Left ventricle myocardium inferior (tissue), 1 donor: ENCODE measurements at regions not wholly inside any gene's neighbourhood (a gene's known extent, or its start where the extent isn't known, plus 50 kb on each side); places are given as distances from the start of the nearest gene placed in this dataset.

Source experiments
- DNase-seq: peaks from one replicate; pipeline ENCODE4 v3.0.0-alpha.2; 2020
- H3K27ac ChIP-seq: fragments of 200-600 bp; replicated peaks from 2 replicates; pipeline ENCODE4 v1.8.0; 2021
- H3K27me3 ChIP-seq: fragments of 200-600 bp; 2 replicates; pipeline ENCODE4 v1.8.0; 2021; ENCODE audit warnings: low read depth
- H3K36me3 ChIP-seq: fragments of 200-600 bp; 2 replicates; pipeline ENCODE4 v1.8.0; 2021
- H3K4me1 ChIP-seq: fragments of 200-600 bp; 2 replicates; pipeline ENCODE4 v1.8.0; 2021
- H3K4me3 ChIP-seq: fragments of 200-600 bp; 2 replicates; pipeline ENCODE4 v1.8.0; 2021; ENCODE audit warnings: mild to moderate bottlenecking, moderate library complexity
- H3K9me3 ChIP-seq: fragments of 200-600 bp; replicated peaks from 2 replicates; pipeline ENCODE4 v1.8.0; 2021
- intact Hi-C: fragments of 100-400 bp; cut with micrococcal nuclease; formaldehyde crosslinking; loops from one replicate; pipeline ENCODE4 v1.11.0; 2022
- TF ChIP-seq, protein P1 (sequence below): fragments of 200-600 bp; IDR thresholded peaks from 2 replicates; pipeline ENCODE4 v1.8.0; 2021; ENCODE audit warnings: antibody characterized with exemption, mild to moderate bottlenecking, borderline replicate concordance
- donor health status: DM: no; HTN: yes; CAD: no; lungs with severe emphysema.

DNA sequence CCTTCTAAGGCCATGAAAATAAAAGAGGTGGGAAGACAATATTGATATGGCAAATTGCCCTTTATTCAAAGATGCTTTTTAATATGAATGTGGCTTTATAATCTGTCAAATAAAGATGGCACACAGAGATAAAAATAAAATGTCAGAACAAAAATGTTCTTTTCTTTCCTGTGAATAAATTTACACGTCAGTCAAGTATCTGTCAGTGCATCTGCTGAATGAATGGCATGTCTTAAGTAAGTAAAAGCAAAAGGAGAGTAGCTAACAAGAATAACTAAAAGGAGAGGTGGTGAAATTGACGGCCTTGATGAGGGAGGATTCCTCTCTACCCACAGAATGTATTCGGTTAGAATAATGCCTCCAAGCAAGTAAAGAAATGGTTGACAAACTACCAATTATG is 1021.7 kb upstream of the GBE1 start:
- no peaks in the 10 kb centered on the region for H3K27me3 ChIP-seq
- no peaks in the 10 kb centered on the region for H3K36me3 ChIP-seq
- no peak overlapping the region for H3K4me3 ChIP-seq
- DNase-seq = no peak
- no peaks in the 10 kb centered on the region for H3K9me3 ChIP-seq
- H3K4me1 ChIP-seq = no peaks in the 10 kb centered on the region
- TF ChIP-seq, protein P1, sequence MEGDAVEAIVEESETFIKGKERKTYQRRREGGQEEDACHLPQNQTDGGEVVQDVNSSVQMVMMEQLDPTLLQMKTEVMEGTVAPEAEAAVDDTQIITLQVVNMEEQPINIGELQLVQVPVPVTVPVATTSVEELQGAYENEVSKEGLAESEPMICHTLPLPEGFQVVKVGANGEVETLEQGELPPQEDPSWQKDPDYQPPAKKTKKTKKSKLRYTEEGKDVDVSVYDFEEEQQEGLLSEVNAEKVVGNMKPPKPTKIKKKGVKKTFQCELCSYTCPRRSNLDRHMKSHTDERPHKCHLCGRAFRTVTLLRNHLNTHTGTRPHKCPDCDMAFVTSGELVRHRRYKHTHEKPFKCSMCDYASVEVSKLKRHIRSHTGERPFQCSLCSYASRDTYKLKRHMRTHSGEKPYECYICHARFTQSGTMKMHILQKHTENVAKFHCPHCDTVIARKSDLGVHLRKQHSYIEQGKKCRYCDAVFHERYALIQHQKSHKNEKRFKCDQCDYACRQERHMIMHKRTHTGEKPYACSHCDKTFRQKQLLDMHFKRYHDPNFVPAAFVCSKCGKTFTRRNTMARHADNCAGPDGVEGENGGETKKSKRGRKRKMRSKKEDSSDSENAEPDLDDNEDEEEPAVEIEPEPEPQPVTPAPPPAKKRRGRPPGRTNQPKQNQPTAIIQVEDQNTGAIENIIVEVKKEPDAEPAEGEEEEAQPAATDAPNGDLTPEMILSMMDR = no peak
- H3K27ac ChIP-seq = no peak overlapping the region
- intact Hi-C loops = no loop called here

DNA sequence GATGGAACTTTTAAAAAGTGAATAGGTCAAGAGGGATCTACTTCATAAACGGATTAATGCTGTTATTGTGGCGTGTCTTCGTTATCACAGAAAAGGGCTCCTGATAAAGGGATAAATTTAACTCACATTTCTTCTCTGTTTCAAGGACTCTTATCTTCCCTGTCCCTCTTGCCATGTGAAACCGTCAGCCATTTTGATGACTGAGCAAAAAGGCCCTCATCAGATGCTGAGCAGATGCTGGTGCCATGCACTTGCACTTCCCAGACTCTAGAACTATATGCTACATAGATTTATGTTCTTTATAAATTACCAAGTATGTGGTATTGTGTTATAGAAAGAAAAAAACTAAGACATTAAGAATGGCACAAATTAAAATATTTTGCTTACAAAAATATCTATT is 1011.8 kb upstream of the GBE1 start:
- TF ChIP-seq, protein P1 = no peak
- H3K36me3 ChIP-seq = no peaks in the 10 kb centered on the region
- no peaks in the 10 kb centered on the region for H3K4me1 ChIP-seq
- no peak overlapping the region for H3K27ac ChIP-seq
- no peaks in the 10 kb centered on the region for H3K27me3 ChIP-seq
- H3K4me3 ChIP-seq = no peak overlapping the region
- intact Hi-C loops = no loop called here
- no peak for DNase-seq
- peaks cover 12% of the 10 kb centered on the region for H3K9me3 ChIP-seq

DNA sequence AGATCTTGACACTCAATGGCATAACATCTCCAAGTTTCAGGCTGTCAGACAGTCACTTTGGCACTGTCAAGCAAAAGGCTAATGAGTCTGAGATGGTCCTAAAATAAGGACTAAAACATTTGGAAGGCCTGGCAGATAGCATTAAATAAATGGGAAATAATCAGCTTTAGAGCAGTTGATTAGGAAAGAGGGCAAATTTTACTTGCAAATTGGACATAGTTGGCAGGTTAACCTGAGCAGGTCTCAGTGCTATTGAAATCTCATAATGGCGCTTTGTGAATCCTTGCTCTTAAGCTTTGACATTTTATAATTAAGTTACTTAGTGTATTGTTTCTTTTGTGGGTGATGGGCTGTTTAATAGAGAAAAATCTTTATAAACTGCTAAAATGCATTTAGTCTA is 1003.1 kb upstream of the GBE1 start:
- Histone ChIP-seq H3K27ac (no peak overlapping the region), H3K4me3 (no peak overlapping the region), H3K27me3 (no peaks in the 10 kb centered on the region), H3K4me1 (no peaks in the 10 kb centered on the region), H3K9me3 (no peaks in the 10 kb centered on the region), H3K36me3 (no peaks in the 10 kb centered on the region)
- DNase-seq = no peak
- intact Hi-C loops = no loop called here
- TF ChIP-seq, protein P1 = no peak

DNA sequence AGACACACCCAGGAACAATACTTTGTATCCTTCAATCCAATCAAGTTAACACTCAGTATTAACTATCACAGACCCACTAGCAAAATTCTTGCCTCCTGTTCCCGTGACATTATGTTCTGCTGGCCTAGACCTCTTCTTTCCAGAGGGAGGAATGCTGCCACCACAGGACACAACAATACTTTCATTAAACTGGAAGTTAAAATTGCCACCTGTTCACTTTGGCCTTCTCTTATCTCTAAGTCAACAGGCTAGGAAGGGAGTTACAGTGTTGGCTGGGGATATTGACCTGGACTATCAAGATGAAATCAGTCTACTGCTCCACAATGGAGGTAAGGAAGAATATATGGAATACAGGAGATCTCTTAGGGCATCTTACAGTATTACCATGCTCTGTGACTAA is 1000.4 kb upstream of the GBE1 start:
- TF ChIP-seq, protein P1 = no peak
- DNase-seq = no peak

DNA sequence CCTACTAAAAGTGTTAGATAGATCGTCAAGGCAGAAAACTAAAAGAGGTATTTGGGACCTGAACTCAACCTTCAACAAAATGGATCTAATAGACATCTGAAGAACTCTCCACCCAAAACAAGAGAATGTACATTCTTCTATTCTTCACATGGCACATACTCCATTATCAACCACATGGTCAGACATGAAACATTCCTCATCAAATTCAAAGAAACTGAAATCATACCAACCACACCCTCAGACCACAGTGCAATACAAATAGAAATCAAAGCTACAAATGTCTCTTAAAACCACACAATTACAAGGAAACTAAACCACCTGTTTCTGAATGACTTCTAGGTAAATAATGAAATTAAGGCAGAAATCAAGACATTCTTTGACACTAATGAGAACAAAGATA is 984.1 kb upstream of the GBE1 start:
- DNase-seq = no peak
- Histone ChIP-seq H3K27me3 (no peaks in the 10 kb centered on the region), H3K4me1 (no peaks in the 10 kb centered on the region), H3K27ac (no peak overlapping the region), H3K36me3 (no peaks in the 10 kb centered on the region), H3K4me3 (no peak overlapping the region), H3K9me3 (no peaks in the 10 kb centered on the region)
- TF ChIP-seq, protein P1 = no peak
- intact Hi-C loops = no loop called here

More for the DNA sequence above, 1000.4 kb upstream of the GBE1 start:
- H3K4me3 ChIP-seq = no peak overlapping the region
- H3K9me3 ChIP-seq = no peaks in the 10 kb centered on the region
- H3K27ac ChIP-seq = no peak overlapping the region
- no peaks in the 10 kb centered on the region for H3K27me3 ChIP-seq
- intact Hi-C loops = no loop called here
- H3K36me3 ChIP-seq = no peaks in the 10 kb centered on the region
- H3K4me1 ChIP-seq = no peaks in the 10 kb centered on the region

DNA sequence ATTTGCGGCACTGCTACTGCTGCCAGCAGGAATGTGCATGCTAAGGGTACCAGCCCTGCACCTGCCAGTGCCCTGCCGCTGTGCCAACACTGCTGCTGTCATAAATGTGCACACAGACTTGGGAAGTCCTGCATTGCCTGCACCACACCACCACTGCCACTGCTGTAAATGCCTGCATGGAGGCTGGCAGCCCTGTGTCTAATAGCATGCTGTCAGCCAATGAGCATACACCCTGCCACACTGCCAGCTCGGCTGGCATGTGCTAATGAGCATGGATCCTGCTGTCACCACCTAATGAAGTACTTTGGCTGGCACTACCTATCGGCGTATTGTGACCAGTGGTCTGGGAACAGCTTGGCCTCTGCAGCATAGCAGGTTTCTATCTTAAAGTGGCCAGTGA is 981.8 kb upstream of the GBE1 start:
- TF ChIP-seq, protein P1 = no peak
- DNase-seq = no peak
- intact Hi-C loops = no loop called here
- Histone ChIP-seq H3K27me3 (no peaks in the 10 kb centered on the region), H3K27ac (no peak overlapping the region), H3K4me1 (no peaks in the 10 kb centered on the region), H3K9me3 (no peaks in the 10 kb centered on the region), H3K4me3 (no peak overlapping the region), H3K36me3 (no peaks in the 10 kb centered on the region)
